Ishikawa (cell line): ENCODE measurements at regions not wholly inside any gene's neighbourhood (a gene's known extent, or its start where the extent isn't known, plus 50 kb on each side); places are given as distances from the start of the nearest gene placed in this dataset.

Experiments
- CREB1 ChIP-seq: IDR thresholded peaks from 2 replicates; pipeline ENCODE4 v1.6.1; 2012; ENCODE audit warnings: low read depth
- EGR1 ChIP-seq: IDR thresholded peaks from 2 replicates; pipeline ENCODE4 v1.6.1; 2012
- EP300 ChIP-seq: IDR thresholded peaks from 2 replicates; pipeline ENCODE4 v1.6.1; 2012; ENCODE audit warnings: borderline replicate concordance
- FOXM1 ChIP-seq: IDR thresholded peaks from 2 replicates; pipeline ENCODE4 v1.6.1; 2012; ENCODE audit warnings: low read depth, borderline replicate concordance
- RAD21 ChIP-seq: IDR thresholded peaks from 2 replicates; pipeline ENCODE4 v1.6.1; 2012; ENCODE audit warnings: low read depth
- REST ChIP-seq: IDR thresholded peaks from 2 replicates; pipeline ENCODE4 v1.6.1; 2012; ENCODE audit warnings: low read depth, mild to moderate bottlenecking
- TAF1 ChIP-seq: IDR thresholded peaks from 2 replicates; pipeline ENCODE4 v1.6.1; 2012; ENCODE audit warnings: low read depth, mild to moderate bottlenecking
- TCF12 ChIP-seq: IDR thresholded peaks from 2 replicates; pipeline ENCODE4 v1.6.1; 2012; ENCODE audit warnings: low read depth
- TEAD4 ChIP-seq: IDR thresholded peaks from 2 replicates; pipeline ENCODE4 v1.6.1; 2012

- TF ChIP-seq EP300 (no peak), TCF12 (no peak), RAD21 (no peak), CREB1 (no peak), TEAD4 (no peak), REST (no peak), FOXM1 (no peak), EGR1 (no peak), TAF1 (no peak)
Observed at GRCh38 chr2:219702796-219703545, 75.5 kb downstream of the SLC4A3 start.
